HG03354 (cell line): ENCODE measurements at regions not wholly inside any gene's neighbourhood (a gene's known extent, or its start where the extent isn't known, plus 50 kb on each side); places are given as distances from the start of the nearest gene placed in this dataset.
"Not testable (repeated sequence)": the region's sequence is repeated elsewhere in the genome, so short reads cannot be mapped to it uniquely, and the experiment has no call there.

Experiments
- ATAC-seq: cut with Tn5 transposase; IDR thresholded peaks from one replicate; pipeline ENCODE4 v1.9.1; 2021; ENCODE audit warnings: mild to moderate bottlenecking; ENCODE audit not compliant: unreplicated experiment, poor library complexity, severe bottlenecking

GRCh38 chr4:36574816-36575215, 293.4 kb downstream of the DTHD1 start:
- ATAC-seq: no peak

DNA sequence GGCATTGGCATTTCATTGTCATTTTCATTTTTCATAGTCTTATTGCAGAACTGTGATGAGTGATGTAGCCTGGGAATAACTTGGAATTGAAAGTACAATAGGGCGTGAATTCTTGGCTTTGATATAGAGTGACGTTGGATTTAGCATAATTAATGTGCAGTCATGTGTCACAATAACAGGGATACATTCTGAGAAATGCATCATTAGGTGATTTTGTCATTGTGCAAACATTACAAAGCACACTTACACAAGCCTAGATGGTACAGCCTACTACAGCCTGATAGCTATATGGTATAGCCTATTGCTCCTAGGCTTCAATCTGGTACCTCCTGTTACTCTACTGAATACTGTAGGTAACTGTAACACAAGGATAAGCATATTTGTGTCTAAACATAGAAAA, 300.8 kb downstream of the DTHD1 start:
- ATAC-seq: no peak

DNA sequence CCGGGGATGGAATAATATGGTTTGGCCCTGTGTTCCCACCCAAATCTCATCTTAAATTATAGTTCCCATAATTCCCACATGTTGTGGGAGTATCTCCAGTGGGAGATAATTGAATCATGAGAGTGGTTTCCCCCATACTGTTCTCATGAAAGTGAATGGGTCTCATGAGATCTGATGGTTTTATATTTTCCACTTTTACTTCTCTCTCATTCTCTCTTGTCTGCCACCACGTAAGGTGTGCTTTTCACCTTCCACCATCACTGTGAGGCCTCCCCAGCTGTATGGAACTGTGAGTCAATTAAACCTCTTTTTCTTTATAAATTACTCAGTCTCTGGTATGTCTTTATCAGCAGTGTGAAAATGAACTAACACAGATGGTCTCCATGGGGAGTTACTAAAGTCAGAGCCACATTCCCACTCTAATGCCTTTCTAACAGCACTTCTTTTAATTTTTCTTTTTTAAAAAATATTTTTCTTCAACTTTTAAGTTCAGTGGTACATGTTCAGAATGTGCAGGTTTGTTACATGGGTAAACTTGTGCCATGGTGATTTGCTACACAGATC, 306.6 kb downstream of the DTHD1 start:
- ATAC-seq: no peak

DNA sequence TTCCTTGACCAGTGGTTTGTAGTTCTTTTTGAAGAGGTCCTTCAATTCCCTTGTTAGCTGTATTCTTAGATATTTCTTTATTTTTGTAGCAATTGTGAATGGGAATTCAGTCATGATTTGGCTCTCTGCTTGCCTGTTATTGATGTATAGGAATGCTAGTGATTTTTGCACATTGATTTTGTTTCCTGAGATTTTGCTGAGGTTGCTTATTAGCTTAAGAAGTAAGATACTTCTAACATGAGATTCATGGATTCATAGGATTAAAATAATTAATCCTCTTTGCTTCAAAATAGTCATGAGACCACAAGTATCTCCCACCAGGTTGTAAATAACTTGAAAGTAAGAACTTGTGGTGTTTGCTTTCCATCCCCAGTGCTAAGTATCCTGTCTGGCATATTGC, 308.9 kb downstream of the DTHD1 start:
- no peak for ATAC-seq

DNA sequence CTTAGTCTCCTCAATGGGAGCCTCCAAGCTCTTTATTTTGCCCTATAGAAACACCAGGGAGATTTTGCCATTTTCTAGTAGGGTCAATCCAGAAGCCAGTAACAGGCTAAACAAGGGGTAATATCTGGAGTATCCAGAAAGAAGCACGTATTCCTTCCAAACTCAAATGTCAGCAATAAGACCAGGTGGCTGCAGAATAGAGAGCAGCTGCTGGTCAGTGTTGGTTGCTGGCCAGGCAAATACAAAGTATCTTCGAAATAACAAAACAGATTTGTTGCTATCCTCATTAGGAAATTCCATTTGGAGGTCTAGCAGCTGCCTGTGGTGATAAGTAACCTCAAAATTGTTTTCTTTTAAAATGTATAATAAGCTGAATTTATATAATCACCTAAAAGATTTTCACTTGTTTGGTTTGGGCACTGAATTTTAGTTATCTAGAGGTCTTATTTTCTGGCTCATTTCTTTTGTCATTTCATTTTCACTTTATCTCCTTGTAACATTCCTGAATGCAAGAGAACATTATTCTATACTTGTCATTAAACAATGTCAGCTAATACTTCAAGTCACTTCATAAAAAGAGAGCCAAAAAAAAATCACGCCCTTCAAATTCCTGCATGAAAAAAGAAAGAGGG, 320.6 kb downstream of the DTHD1 start:
- ATAC-seq: no peak

GRCh38 chr4:36609661-36610060, 328.2 kb downstream of the DTHD1 start:
- no peak for ATAC-seq

DNA sequence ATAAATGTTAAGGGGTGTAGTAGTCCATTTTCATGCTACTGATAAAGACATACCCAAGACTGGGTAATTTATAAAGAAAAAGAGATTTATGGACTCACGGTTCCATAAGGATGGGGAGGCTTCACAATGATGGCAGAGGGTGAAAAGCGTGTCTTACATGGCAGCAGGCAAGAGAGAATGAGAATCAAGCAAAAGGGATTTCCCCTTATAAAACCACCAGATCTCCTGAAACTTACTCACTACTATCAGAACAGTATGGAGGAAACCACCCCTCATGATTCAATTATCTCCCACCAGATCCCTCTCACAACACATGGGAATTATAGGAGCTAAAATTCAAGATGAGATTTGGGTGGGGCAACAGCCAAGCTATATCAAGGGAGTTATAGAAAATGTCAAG, 329.2 kb downstream of the DTHD1 start:
- no peak for ATAC-seq

DNA sequence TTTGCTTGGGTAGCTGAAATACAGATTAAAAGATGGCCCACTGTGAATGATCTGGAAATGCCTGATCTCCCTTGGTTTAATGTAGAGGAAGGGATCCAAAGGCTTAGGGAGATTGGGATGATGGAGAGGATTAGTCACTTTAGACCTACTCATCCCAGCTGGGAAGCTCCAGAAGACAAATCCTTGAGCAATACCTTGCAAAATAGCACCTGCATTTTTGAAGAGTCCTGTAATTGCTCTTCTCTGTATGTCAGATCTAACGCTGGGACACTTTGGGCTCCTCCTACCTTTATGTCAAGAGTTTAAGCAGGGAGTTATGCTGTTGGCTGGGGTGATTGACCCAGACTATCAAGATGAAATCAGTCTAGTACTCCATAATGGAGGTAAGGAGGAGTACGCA, 331.7 kb downstream of the DTHD1 start:
- not testable (repeated sequence) for ATAC-seq

GRCh38 chr4:36614011-36614410, 332.6 kb downstream of the DTHD1 start:
- no peak for ATAC-seq

DNA sequence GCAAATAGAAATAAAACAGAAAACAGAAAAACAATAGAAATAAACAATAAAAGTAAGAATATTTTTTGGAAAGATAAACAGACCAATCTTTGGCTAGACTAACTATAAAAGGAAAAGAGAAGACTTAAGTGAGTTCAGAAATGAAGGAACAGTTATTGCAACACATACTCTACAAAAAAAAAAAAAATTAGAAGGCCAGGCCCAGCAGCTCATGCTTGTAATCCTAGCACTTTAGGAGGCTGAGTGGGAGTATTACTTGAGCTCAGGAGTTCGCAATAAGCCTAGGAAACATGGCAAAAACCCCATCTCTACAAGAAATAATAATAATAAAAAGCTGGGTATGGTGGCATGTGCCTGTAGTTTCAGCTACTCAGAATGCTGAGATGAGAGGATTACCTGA, 336.7 kb downstream of the DTHD1 start:
- ATAC-seq: no peak

GRCh38 chr4:36624030-36624429, 342.6 kb downstream of the DTHD1 start:
- ATAC-seq: no peak

DNA sequence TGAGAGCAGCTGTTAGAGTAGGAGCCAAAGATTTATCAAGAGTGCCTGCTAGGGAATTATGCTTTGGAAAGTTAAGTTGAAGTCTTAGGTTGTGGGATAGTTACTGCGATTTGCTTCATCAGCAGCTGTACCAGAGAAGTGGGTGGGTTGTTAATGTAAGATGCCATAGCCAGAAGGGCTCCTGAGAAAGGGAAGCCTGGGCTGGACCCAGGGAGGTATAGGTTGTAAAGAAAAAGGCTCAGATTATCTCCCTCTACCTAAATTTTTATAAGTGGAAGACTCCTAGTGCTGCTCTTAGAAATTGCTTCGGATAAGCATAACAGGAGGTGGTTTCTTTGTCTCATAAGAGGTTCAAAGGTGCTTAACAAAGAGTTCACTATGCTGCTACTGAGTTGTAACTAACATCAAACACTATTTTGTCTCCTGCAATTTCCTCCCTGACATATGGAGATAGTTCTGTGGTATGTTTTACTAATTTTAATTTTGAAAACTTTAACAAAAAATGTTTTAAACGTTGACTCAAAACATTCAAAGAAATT, 356.9 kb downstream of the DTHD1 start:
- no peak for ATAC-seq

DNA sequence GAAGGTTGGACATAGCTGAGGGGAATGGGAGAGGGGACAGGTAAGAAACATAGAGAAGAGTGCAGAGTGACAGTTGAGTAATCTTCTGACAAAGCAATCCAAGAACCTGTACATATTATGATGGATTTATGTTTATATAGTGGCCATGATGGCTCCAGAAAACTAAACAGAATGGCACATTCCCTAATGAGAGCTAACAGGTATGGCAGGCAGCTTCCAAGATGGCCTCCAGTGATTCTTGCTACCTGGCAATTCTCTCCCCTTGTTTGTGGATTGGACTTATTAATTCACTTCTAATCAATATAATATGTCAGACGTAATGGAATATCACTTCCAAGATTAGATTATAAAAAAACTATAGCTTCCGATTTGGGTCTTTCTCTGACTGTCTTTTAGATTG, 359.5 kb downstream of the DTHD1 start:
- ATAC-seq: no peak

GRCh38 chr4:36651253-36651652, 369.8 kb downstream of the DTHD1 start:
- ATAC-seq: peak; percentile 98

- no peak for ATAC-seq
Measured at GRCh38 chr4:36652857-36653256, 371.4 kb downstream of the DTHD1 start.

- no peak for ATAC-seq
Measured at GRCh38 chr4:36665985-36666527, 384.6 kb downstream of the DTHD1 start.

DNA sequence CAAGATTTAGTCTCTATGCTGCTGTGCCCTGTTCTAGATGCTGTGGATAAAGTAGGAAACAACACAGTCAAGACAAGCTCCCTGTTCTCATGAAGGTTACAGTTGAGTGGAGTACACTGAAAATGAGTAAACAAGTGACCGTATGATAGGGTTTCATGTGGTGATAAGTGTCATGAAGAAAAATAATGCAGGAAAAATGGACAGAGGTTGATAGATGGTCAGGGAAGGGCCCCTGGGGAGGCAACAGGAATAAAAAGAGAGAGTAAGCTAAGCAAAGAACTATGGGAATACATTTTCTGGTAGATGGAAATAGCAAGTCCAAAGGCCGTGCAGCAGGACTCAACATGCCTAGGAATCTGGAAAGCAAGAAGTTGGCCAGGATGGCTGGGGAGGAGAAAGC, 394.0 kb downstream of the DTHD1 start:
- ATAC-seq: no peak

DNA sequence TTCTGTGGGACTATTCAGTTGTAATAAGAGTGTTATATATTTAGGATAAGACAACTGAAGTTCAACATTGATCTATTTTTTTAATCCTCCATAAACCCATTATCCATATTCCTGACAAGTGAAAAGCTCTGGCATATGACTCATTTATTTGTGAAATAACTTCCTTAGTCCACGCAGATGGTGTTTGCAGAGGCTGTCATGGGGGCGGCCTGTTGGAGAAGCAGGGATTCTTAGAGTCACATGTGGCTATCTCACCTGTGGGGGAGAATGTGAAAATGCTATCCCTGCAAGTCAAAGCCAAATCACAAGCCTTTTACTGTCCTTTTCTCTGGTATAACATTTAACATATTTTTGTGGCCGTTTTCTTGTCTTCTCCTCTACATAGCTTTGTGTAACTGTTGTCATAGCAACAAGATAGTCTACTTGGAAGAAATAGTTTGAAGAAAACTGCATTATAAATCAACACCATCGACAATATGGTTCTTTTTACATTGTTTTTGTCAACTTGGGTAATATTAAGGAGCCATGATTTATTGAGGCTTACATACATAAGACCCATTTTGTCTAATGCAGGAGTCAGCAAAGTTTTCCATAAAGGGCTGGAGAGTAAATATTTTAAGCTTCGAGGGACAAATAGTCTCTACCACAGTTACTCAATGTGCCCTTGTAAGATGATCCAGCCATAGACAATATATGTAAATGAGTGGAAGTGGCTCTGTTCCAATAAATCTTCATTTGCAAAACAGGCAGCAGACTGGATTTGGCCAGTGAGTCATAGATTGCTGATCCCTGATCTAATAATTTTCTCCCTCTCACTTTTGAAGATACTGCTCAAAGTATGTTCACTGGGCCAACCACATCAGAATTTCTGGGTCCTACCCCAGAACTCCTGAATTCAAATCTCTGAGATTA, 395.0 kb downstream of the DTHD1 start:
- ATAC-seq: no peak

DNA sequence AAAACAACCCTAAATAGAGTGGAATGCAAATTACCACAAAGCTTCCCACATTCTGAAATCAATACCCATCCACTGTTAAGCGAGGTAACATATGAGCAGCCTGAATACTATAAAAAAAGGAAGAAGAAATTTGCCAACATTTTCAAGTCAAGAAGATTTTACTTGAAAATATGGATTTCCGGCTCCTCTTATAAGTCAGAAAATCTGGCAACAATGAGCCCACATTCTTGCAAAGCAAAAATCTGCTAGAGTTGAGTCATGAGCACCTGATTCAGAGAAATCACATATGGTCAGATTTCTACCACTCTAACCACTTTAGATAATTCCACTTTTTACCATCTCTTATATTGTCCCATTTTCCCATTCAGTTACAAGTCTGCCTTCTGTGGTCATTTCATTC, 395.7 kb downstream of the DTHD1 start:
- ATAC-seq: no peak

DNA sequence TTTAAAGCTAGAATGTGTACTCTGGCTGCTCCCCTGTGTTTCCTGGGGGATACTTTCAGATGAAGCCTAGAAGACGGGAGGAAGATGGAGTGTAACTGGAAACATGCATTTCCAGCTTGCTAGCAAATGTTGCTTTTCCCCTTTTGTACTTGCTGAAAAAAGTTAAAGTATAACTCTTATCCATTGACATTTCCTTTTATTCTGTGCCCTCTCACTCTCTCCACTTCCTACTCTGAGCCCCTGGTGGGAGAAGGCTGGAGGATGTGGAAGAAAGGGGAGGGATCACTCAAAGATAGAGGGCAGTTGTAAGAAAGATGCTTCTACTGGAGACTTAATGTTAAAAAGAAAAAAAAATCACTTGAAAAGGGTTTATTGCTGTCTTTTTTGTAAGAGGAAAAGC, 396.5 kb downstream of the DTHD1 start:
- ATAC-seq: no peak
